ENCODE measurements at regions not wholly inside any gene's neighbourhood (a gene's known extent, or its start where the extent isn't known, plus 50 kb on each side); places are given as distances from the start of the nearest gene placed in this dataset.

- no peak for DNase-seq (ENCODE audit: low spot score)
These were observed 174.2 kb upstream of the PDGFD start for GRCh38 chr11:104338186-104338585.

GRCh38 chr11:104337273-104337672 lies 173.3 kb upstream of the PDGFD start:
- DNase-seq (ENCODE audit: low spot score): no peak

- DNase-seq (ENCODE audit: low spot score): peak; percentile 32
These were observed 170.0 kb upstream of the PDGFD start for GRCh38 chr11:104333977-104334376.

GRCh38 chr11:104332110-104332509 lies 168.2 kb upstream of the PDGFD start:
- DNase-seq (ENCODE audit: low spot score): no peak

- DNase-seq (ENCODE audit: low spot score): no peak
These were observed 165.2 kb upstream of the PDGFD start for GRCh38 chr11:104329078-104329665.

- no peak for DNase-seq (ENCODE audit: low spot score)
These were observed 164.6 kb upstream of the PDGFD start for GRCh38 chr11:104328512-104328907.

GRCh38 chr11:104327861-104328511 lies 164.0 kb upstream of the PDGFD start:
- peak; percentile 15 for DNase-seq (ENCODE audit: low spot score)

- no peak for DNase-seq (ENCODE audit: low spot score)
These were observed 161.1 kb upstream of the PDGFD start for GRCh38 chr11:104325093-104325492.

GRCh38 chr11:104324276-104324675 lies 160.3 kb upstream of the PDGFD start:
- peak; percentile 6 for DNase-seq (ENCODE audit: low spot score)

GRCh38 chr11:104323841-104324240 lies 159.9 kb upstream of the PDGFD start:
- DNase-seq (ENCODE audit: low spot score): no peak

GRCh38 chr11:104322696-104323095 lies 158.7 kb upstream of the PDGFD start:
- no peak for DNase-seq (ENCODE audit: low spot score)

- no peak for DNase-seq (ENCODE audit: low spot score)
These were observed 157.0 kb upstream of the PDGFD start for GRCh38 chr11:104320956-104321355.

GRCh38 chr11:104320097-104320496 lies 156.2 kb upstream of the PDGFD start:
- DNase-seq (ENCODE audit: low spot score): peak; percentile 72

- peak; percentile 75 for DNase-seq (ENCODE audit: low spot score)
These were observed 155.4 kb upstream of the PDGFD start for GRCh38 chr11:104319396-104319795.

GRCh38 chr11:104306862-104307474 lies 143.0 kb upstream of the PDGFD start:
- no peak for DNase-seq (ENCODE audit: low spot score)

- DNase-seq (ENCODE audit: low spot score): no peak
These were observed 137.8 kb upstream of the PDGFD start for GRCh38 chr11:104301776-104302175.

GRCh38 chr11:104291646-104292045 lies 127.7 kb upstream of the PDGFD start:
- DNase-seq (ENCODE audit: low spot score): no peak

GRCh38 chr11:104286129-104286528 lies 122.2 kb upstream of the PDGFD start:
- no peak for DNase-seq (ENCODE audit: low spot score)

- DNase-seq (ENCODE audit: low spot score): no peak
These were observed 115.6 kb upstream of the PDGFD start for GRCh38 chr11:104279587-104279986.

- DNase-seq (ENCODE audit: low spot score): peak; percentile 37
These were observed 112.0 kb upstream of the PDGFD start for GRCh38 chr11:104275992-104276391.

- no peak for DNase-seq (ENCODE audit: low spot score)
These were observed 96.5 kb upstream of the PDGFD start for GRCh38 chr11:104260456-104260855.

GRCh38 chr11:104259121-104259610 lies 95.2 kb upstream of the PDGFD start:
- no peak for DNase-seq (ENCODE audit: low spot score)

GRCh38 chr11:104256525-104256924 lies 92.6 kb upstream of the PDGFD start:
- DNase-seq (ENCODE audit: low spot score): no peak
